Dendritic cell treated with granulocyte-macrophage colony-stimulating factor and Interleukin-4, amounts not matched to agents 40 ng/mL and 50 ng/mL, for 4 days (primary cell): ENCODE measurements at regions not wholly inside any gene's neighbourhood (a gene's known extent, or its start where the extent isn't known, plus 50 kb on each side); places are given as distances from the start of the nearest gene placed in this dataset.
A peak's percentile ranks its signal among the peaks of the same experiment; 100 is the strongest.
"Not testable (repeated sequence)": the region's sequence is repeated elsewhere in the genome, so short reads cannot be mapped to it uniquely, and the experiment has no call there.

Experiments
- H3K27ac Mint-ChIP-seq: one replicate; pipeline ENCODE4 v1.8.0; 2022; ENCODE audit warnings: mild to moderate bottlenecking, mixed read lengths
- H3K27me3 Mint-ChIP-seq: one replicate; pipeline ENCODE4 v1.8.0; 2022; ENCODE audit warnings: mild to moderate bottlenecking, mixed read lengths
- H3K36me3 Mint-ChIP-seq: one replicate; pipeline ENCODE4 v1.8.0; 2022; ENCODE audit warnings: low read depth, mixed read lengths
- H3K4me1 Mint-ChIP-seq: one replicate; pipeline ENCODE4 v1.8.0; 2022; ENCODE audit warnings: low read depth, mixed read lengths
- H3K4me3 Mint-ChIP-seq: one replicate; pipeline ENCODE4 v1.8.0; 2022; ENCODE audit warnings: mild to moderate bottlenecking, moderate library complexity, mixed read lengths
- H3K9me3 Mint-ChIP-seq: one replicate; pipeline ENCODE4 v1.8.0; 2022; ENCODE audit warnings: mixed read lengths
- intact Hi-C: fragments of 100-400 bp; cut with micrococcal nuclease; formaldehyde crosslinking; loops from one replicate; pipeline ENCODE4 v1.15.0; 2022

GRCh38 chr1:3999514-3999913 is 99.4 kb upstream of the C1orf174 start:
- intact Hi-C loops, H3K4me1 Mint-ChIP-seq, H3K27ac Mint-ChIP-seq, H3K36me3 Mint-ChIP-seq, H3K9me3 Mint-ChIP-seq, H3K4me3 Mint-ChIP-seq: not testable (repeated sequence)
- peaks cover 13% of the 10 kb centered on the region for H3K27me3 Mint-ChIP-seq

DNA sequence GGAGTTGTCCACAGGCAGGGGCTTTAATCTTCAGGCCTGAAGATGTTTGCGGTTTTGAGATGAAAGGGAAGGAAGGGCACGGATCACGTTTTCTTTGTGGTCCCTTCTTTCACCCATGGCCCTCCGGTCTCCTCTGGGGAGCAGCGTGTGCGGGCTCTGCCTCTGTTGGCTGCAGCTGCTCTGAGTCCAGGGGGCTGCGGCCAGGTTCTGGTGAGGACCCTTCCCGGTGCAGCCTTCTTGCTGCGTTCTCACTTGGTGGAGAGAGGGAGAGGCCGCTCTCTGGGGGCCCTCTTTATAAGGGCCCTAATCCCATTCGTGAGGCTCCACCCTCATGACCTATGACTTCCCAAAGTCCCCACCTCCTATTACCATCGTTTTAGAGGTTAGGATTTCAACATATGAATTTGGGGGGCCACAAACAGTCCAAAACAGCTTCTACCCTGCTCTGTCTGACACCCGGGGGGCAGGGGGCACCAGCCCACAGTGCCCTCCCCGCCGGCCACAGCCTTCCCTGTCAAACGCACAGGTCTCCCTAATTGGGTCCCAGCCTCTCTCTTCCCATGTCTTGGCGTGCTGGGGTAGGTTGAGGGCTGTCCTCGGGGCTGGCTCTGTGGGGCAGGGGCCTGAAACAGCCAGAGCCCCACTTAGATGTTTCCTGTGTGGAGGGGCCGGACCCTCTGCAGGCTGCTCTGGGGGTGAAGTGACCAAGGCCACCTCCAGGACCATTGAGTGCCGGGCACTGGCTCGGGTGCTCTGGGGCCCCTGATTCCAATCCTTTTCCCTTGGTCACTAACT is 100.1 kb upstream of the C1orf174 start:
- intact Hi-C loops, result no loop called here
- Mint-ChIP-seq H3K27me3 (peaks cover 13% of the 10 kb centered on the region), H3K4me3 (no peak overlapping the region), H3K9me3 (peaks cover 12% of the 10 kb centered on the region), H3K27ac (no peak overlapping the region), H3K4me1 (peaks cover 4% of the 10 kb centered on the region), H3K36me3 (peaks cover 2% of the 10 kb centered on the region)

DNA sequence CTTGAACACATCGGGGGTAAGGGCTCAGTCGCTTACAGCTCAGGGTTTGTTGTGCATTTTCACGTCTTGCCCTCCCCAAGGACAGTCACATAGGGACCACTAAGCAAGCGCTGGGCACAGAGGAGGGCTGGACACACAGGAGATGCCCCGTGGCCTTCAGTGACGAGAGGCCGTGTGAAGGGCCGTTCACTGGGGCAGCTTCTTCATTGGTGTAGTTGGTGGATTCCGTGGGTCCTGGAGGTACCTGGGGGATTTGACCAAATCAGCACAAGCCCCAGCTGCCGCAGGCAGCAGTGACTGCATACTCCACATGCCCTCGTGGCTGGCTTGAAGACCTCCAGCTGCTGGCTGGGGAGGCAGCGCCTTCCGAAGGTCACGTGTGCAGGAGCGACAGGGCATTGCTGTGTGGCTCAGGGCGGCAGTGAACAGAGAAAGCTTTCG is 100.8 kb upstream of the C1orf174 start:
- Mint-ChIP-seq H3K27ac (no peak overlapping the region), H3K27me3 (peaks cover 13% of the 10 kb centered on the region), H3K9me3 (peaks cover 18% of the 10 kb centered on the region), H3K4me3 (no peak overlapping the region), H3K36me3 (peaks cover 7% of the 10 kb centered on the region), H3K4me1 (peaks cover 4% of the 10 kb centered on the region)
- intact Hi-C loops, result no loop called here

- intact Hi-C loops, result no loop called here
- no peak overlapping the region for H3K27ac Mint-ChIP-seq
- H3K4me3 Mint-ChIP-seq, result no peak overlapping the region
- peaks cover 18% of the 10 kb centered on the region for H3K9me3 Mint-ChIP-seq
- peaks cover 13% of the 10 kb centered on the region for H3K27me3 Mint-ChIP-seq
- H3K4me1 Mint-ChIP-seq, result peaks cover 4% of the 10 kb centered on the region
- peaks cover 7% of the 10 kb centered on the region for H3K36me3 Mint-ChIP-seq
Measured at GRCh38 chr1:4001461-4001860, 101.4 kb upstream of the C1orf174 start.

GRCh38 chr1:4002061-4002521 is 102.0 kb upstream of the C1orf174 start:
- intact Hi-C loops, result no loop called here
- Mint-ChIP-seq H3K36me3 (peaks cover 13% of the 10 kb centered on the region), H3K27me3 (peaks cover 13% of the 10 kb centered on the region), H3K27ac (no peak overlapping the region), H3K4me1 (peaks cover 4% of the 10 kb centered on the region), H3K9me3 (peaks cover 25% of the 10 kb centered on the region), H3K4me3 (no peak overlapping the region)

DNA sequence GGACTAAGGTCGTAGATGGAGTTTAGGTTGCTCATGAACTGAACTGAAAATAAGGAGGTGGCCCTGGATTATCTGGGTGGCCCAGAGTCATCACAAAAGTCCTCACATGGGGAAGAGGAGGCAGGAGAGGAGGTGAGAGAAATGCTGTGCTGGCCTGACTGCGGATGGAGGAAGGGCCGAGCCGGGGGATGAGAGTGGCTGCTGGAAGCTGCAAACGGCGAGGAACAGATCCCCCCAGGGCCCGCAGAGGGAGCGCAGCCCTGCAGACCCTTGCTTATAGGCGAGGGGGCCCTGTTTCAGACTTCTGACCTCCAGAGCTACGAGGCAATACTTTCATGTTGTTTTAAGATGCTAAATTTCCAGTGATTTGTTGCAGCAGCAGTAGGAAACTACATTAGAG is 102.7 kb upstream of the C1orf174 start:
- H3K27me3 Mint-ChIP-seq, result peaks cover 13% of the 10 kb centered on the region
- no peak overlapping the region for H3K27ac Mint-ChIP-seq
- peaks cover 31% of the 10 kb centered on the region for H3K9me3 Mint-ChIP-seq
- intact Hi-C loops, result no loop called here
- peaks cover 8% of the 10 kb centered on the region for H3K4me1 Mint-ChIP-seq
- H3K4me3 Mint-ChIP-seq, result no peak overlapping the region
- peaks cover 20% of the 10 kb centered on the region for H3K36me3 Mint-ChIP-seq

DNA sequence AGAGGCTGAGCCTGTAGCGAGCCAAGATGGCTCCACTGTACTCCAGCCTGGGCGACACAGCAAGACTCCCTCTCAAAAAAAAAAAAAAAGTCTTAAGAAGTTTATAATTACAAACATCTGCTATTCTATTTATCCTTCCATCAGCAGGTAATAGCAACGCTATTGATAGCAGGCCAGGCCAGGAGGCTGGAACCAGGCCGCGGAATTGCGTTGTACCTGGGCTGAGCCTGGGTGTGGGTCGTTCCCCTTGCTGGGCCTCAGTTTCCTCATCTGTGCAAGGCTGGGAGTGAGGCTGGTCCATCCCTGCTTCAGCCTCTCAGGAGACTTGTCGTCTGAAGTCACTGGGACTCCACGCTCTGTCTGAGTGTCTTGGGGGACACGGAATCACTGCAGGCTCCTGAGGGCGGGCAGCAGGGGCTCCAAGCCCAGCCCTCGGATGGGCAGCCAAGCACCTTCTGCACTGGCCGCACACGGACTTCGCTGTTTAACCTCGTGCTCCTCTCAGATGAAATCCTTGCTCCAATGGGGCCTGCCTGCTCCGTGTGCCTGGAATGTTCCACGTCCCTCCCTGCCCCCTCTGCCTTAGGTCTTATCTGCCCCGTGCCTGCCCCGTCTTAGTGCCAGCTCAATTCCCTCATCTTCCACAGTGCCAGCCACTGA is 103.9 kb upstream of the C1orf174 start:
- Mint-ChIP-seq H3K4me3 (no peak overlapping the region), H3K4me1 (peaks cover 9% of the 10 kb centered on the region)
- intact Hi-C loops, result no loop called here

DNA sequence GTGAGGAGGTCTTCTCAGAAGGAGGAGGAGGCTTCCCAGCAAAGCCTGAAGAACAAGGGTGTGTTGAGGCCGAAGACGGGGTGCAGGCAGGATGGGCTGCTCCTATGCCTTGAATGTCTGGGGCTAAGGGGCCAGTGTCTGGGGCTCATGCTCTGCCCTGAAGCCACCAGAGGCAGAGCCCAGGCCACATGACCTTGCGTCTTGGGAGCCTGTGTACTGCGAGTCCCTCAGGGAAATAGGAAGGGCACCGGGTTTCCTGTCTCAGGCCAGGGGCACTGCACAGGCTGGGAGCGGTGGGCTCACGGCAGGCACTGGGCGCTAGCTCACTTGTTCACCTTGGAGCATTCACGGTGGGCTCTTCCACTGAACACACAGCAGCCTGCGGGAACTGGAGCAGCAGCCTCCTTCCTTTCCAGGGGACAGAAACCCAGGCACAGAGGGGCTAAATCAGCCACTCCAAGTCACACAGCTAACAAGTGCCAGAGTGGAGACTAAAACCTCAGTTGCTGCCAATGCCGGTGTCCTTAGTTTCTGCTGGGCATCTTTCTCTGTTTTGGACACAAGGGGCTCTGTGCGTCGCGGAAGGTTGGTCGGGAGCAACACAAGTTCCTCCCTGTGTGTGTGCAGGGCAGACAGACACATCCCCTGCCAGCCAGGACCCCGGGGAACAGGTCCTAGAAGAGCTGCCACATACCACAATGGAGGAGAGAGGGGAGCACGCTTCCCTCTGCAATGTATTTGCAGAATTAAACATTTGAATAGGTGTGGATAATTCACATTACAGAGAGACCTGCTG is 104.8 kb upstream of the C1orf174 start:
- Mint-ChIP-seq H3K27me3 (peaks cover 3% of the 10 kb centered on the region), H3K4me1 (peaks cover 5% of the 10 kb centered on the region)
- intact Hi-C loops, result no loop called here

More for the DNA sequence above, 103.9 kb upstream of the C1orf174 start:
- Mint-ChIP-seq H3K27me3 (peaks cover 10% of the 10 kb centered on the region), H3K36me3 (peaks cover 26% of the 10 kb centered on the region), H3K9me3 (peaks cover 39% of the 10 kb centered on the region), H3K27ac (no peak overlapping the region)

GRCh38 chr1:4005431-4005830 is 105.4 kb upstream of the C1orf174 start:
- intact Hi-C loops, result no loop called here
- H3K9me3 Mint-ChIP-seq, result peaks cover 53% of the 10 kb centered on the region
- no peaks in the 10 kb centered on the region for H3K27me3 Mint-ChIP-seq
- H3K36me3 Mint-ChIP-seq, result peaks cover 26% of the 10 kb centered on the region
- peaks cover 5% of the 10 kb centered on the region for H3K4me1 Mint-ChIP-seq
- H3K27ac Mint-ChIP-seq, result no peak overlapping the region
- H3K4me3 Mint-ChIP-seq, result no peak overlapping the region

More for the DNA sequence above, 104.8 kb upstream of the C1orf174 start:
- Mint-ChIP-seq H3K36me3 (peaks cover 26% of the 10 kb centered on the region), H3K9me3 (peaks cover 47% of the 10 kb centered on the region), H3K27ac (no peak overlapping the region), H3K4me3 (no peak overlapping the region)

GRCh38 chr1:4006676-4007374 is 106.8 kb upstream of the C1orf174 start:
- H3K4me1 Mint-ChIP-seq, result peaks cover 5% of the 10 kb centered on the region
- H3K9me3 Mint-ChIP-seq, result peaks cover 54% of the 10 kb centered on the region
- peaks cover 26% of the 10 kb centered on the region for H3K36me3 Mint-ChIP-seq
- intact Hi-C loops, result no loop called here
- H3K27me3 Mint-ChIP-seq, result no peaks in the 10 kb centered on the region
- peak overlapping the region; percentile 63 for H3K27ac Mint-ChIP-seq
- no peak overlapping the region for H3K4me3 Mint-ChIP-seq

DNA sequence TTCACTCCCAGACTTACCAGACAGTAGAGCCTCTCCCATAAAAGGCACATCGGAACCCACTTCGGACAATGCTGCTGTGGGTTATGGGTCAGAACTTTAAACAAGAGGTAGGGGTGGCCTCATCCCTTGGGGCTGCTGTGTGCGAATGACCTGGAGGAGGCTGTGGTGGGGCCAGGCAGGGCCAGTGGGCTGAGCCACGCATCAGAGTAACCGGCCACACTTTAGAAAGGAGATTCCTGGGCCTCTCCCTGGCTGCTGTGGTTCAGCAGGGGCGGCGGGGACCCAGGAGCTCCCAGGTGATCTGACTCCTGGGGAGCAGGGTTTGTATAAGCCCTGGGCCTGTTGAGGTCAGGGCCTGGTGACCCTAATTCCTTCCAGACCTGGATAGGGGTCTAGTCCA is 110.2 kb upstream of the C1orf174 start:
- H3K4me1 Mint-ChIP-seq, result peaks cover 5% of the 10 kb centered on the region
- no peak overlapping the region for H3K4me3 Mint-ChIP-seq
- no peak overlapping the region for H3K27ac Mint-ChIP-seq
- H3K36me3 Mint-ChIP-seq, result peaks cover 23% of the 10 kb centered on the region
- peaks cover 40% of the 10 kb centered on the region for H3K9me3 Mint-ChIP-seq
- no peaks in the 10 kb centered on the region for H3K27me3 Mint-ChIP-seq
- intact Hi-C loops, result no loop called here

- Mint-ChIP-seq H3K27ac (no peak overlapping the region), H3K4me3 (no peak overlapping the region), H3K9me3 (peaks cover 36% of the 10 kb centered on the region), H3K27me3 (no peaks in the 10 kb centered on the region), H3K36me3 (peaks cover 20% of the 10 kb centered on the region), H3K4me1 (peaks cover 5% of the 10 kb centered on the region)
- intact Hi-C loops, result no loop called here
Measured at GRCh38 chr1:4010814-4011605, 110.9 kb upstream of the C1orf174 start.
